ENCODE measurements at regions not wholly inside any gene's neighbourhood (a gene's known extent, or its start where the extent isn't known, plus 50 kb on each side); places are given as distances from the start of the nearest gene placed in this dataset.

DNA sequence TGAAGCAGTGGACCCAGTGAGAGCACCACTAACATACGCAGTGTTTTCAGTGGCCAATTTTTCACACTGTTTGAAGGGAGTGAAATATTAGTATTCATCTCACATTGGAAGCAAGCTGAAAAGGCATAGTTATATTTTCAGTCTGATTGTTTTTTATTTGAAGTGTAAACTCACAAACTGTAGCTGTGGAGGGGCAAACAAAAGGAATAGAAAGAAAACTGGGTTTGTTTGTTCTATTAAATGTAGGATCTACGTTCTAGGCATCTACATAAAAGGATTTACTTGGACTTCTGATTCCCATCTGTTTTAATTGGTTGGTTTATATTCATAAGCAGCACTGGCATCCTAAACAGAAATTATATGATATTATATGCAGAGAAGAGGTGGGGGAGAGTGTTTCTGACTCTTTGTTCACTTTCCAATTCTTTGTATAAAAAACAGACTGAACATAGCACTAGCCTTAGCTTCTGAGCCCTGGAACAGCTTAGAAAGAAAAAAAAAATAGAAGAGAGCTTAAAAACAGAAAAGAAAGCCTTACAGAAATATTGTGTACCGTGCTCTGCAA lies 447.8 kb upstream of the KCND2 start:
- TF ChIP-seq, protein P1, sequence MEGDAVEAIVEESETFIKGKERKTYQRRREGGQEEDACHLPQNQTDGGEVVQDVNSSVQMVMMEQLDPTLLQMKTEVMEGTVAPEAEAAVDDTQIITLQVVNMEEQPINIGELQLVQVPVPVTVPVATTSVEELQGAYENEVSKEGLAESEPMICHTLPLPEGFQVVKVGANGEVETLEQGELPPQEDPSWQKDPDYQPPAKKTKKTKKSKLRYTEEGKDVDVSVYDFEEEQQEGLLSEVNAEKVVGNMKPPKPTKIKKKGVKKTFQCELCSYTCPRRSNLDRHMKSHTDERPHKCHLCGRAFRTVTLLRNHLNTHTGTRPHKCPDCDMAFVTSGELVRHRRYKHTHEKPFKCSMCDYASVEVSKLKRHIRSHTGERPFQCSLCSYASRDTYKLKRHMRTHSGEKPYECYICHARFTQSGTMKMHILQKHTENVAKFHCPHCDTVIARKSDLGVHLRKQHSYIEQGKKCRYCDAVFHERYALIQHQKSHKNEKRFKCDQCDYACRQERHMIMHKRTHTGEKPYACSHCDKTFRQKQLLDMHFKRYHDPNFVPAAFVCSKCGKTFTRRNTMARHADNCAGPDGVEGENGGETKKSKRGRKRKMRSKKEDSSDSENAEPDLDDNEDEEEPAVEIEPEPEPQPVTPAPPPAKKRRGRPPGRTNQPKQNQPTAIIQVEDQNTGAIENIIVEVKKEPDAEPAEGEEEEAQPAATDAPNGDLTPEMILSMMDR (IDR thresholded peaks at IDR 0.05; ENCODE audit: low read depth, low read length, poor library complexity, severe bottlenecking), result no peak
- TF ChIP-seq EZH2phosphoT487 (IDR thresholded peaks at IDR 0.05; ENCODE audit: borderline replicate concordance, low read length), result no peak

Measured in DOHH2 (cell line).